ENCODE measurements at regions not wholly inside any gene's neighbourhood (a gene's known extent, or its start where the extent isn't known, plus 50 kb on each side); places are given as distances from the start of the nearest gene placed in this dataset.

DNA sequence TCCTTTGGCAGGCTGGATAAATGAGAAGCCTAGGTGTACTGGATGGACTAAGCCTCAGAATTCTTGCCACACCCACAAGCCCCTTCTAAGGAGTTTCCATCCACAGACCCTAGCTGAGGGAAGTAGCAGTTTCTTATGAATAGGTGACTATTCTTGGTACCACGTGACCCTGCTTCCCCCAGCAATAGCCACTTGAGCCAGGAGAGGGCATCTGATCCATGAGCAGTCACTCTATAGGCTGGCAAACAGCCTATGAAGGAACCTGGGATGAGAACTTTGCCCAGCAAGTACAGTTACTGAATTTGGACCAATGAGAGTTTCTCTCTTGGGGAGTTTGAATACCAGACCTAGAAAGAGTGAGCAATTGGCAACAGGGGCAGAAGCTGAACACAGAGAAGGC, 84.0 kb downstream of the RTL9 start (continued):
- TF ChIP-seq USF2 (IDR thresholded peaks at IDR 0.05; ENCODE audit: low read depth, low read length): peak; percentile 83
- peak; percentile 78; the same call in 1 of the 2 replicates for TF ChIP-seq USF2 (CRISPR knock-in tag; IDR thresholded peaks at IDR 0.05; ENCODE audit: borderline replicate concordance)
- TF ChIP-seq ZNF557 (CRISPR knock-in tag; IDR thresholded peaks at IDR 0.05): no peak
- TF ChIP-seq KLF6 (CRISPR knock-in tag; IDR thresholded peaks at IDR 0.05): no peak
- no peak for TF ChIP-seq ATAD3A (CRISPR knock-in tag; IDR thresholded peaks at IDR 0.05)
- no peak for TF ChIP-seq PRPF4 (IDR thresholded peaks at IDR 0.05; ENCODE audit: low read depth, low read length, poor library complexity, severe bottlenecking)
- TF ChIP-seq RAD51 (IDR thresholded peaks at IDR 0.05; ENCODE audit: borderline replicate concordance): peak; percentile 56; the same call in 1 of the 2 replicates
- no peak for TF ChIP-seq SNAPC2 (CRISPR knock-in tag; IDR thresholded peaks at IDR 0.05)
- TF ChIP-seq, protein P1, sequence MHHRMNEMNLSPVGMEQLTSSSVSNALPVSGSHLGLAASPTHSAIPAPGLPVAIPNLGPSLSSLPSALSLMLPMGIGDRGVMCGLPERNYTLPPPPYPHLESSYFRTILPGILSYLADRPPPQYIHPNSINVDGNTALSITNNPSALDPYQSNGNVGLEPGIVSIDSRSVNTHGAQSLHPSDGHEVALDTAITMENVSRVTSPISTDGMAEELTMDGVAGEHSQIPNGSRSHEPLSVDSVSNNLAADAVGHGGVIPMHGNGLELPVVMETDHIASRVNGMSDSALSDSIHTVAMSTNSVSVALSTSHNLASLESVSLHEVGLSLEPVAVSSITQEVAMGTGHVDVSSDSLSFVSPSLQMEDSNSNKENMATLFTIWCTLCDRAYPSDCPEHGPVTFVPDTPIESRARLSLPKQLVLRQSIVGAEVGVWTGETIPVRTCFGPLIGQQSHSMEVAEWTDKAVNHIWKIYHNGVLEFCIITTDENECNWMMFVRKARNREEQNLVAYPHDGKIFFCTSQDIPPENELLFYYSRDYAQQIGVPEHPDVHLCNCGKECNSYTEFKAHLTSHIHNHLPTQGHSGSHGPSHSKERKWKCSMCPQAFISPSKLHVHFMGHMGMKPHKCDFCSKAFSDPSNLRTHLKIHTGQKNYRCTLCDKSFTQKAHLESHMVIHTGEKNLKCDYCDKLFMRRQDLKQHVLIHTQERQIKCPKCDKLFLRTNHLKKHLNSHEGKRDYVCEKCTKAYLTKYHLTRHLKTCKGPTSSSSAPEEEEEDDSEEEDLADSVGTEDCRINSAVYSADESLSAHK (CRISPR knock-in tag; IDR thresholded peaks at IDR 0.05; ENCODE audit: borderline replicate concordance): no peak
- TF ChIP-seq, protein P2, sequence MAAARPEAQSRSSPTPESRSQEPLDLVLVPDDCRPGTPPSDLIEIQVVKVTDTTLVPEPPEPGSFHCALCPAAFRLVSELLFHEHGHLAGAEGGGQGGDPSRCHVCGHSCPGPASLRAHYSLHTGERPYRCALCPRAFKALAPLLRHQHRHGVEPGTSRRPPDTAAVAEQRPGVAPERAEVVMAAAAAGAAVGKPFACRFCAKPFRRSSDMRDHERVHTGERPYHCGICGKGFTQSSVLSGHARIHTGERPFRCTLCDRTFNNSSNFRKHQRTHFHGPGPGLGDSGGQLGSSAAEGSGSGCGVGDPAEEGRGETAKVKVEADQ (CRISPR knock-in tag; IDR thresholded peaks at IDR 0.05; ENCODE audit: borderline replicate concordance): no peak
- no peak for TF ChIP-seq ZKSCAN8 (CRISPR knock-in tag; IDR thresholded peaks at IDR 0.05; ENCODE audit: borderline replicate concordance)
- TF ChIP-seq ZFP91 (CRISPR knock-in tag; IDR thresholded peaks at IDR 0.05; ENCODE audit: borderline replicate concordance): no peak
- no peak for TF ChIP-seq TEF (CRISPR knock-in tag; IDR thresholded peaks at IDR 0.05)
- no peak for TF ChIP-seq ZNF572 (CRISPR knock-in tag; IDR thresholded peaks at IDR 0.05)
- TF ChIP-seq TCF7 (IDR thresholded peaks at IDR 0.05; ENCODE audit: low read depth): no peak
- TF ChIP-seq MZF1 (CRISPR knock-in tag; IDR thresholded peaks at IDR 0.05; ENCODE audit: borderline replicate concordance): no peak
- no peak for TF ChIP-seq XRCC5 (optimal IDR thresholded peaks at IDR 0.05; ENCODE audit: low read length)
- no peak for TF ChIP-seq RARA (CRISPR knock-in tag; IDR thresholded peaks at IDR 0.05)
- no peak for TF ChIP-seq HOXA3 (CRISPR knock-in tag; IDR thresholded peaks at IDR 0.05)
- no peak for TF ChIP-seq KDM4B (CRISPR knock-in tag; IDR thresholded peaks at IDR 0.05)
- TF ChIP-seq CTCF (CRISPR knock-in tag; IDR thresholded peaks at IDR 0.05): peak; percentile 33
- 0 out of 2 replicates have a peak, but pooled peaks have one; percentile 21 for TF ChIP-seq NFYC (CRISPR knock-in tag; IDR thresholded peaks at IDR 0.05)

All from HepG2 (cell line).